ENCODE measurements at regions not wholly inside any gene's neighbourhood (a gene's known extent, or its start where the extent isn't known, plus 50 kb on each side); places are given as distances from the start of the nearest gene placed in this dataset.

DNA sequence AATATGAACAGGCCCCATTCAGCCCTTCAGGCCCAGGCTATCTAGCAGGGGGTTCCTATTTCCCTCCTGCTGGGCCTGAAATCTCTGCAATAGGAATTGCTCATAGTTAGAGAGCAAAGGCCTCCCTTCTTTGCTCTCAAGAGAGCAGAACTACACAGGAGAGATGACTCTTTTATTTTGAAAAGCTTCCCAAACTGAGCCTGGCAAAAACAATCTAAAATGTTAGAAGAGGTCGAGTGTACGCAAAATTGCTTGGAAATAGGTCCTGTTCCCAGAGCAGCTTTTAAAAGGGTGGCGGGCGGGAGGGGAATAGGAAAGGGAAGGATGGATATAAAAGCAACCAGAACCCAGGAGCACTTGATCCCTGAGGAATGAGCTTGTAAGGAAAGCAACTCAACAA, 68.4 kb upstream of the APCDD1 start:
- TF ChIP-seq ZFX (IDR thresholded peaks at IDR 0.05) (no peak), MAX (IDR thresholded peaks at IDR 0.05) (no peak), RAD21 (IDR thresholded peaks at IDR 0.05; ENCODE audit: low read depth) (no peak), TCF7L2 (IDR thresholded peaks at IDR 0.05; ENCODE audit: borderline replicate concordance, extremely low read depth, insufficient read depth, insufficient read length) (no peak), EZH2 (IDR thresholded peaks at IDR 0.05) (no peak), POLR2A (IDR thresholded peaks at IDR 0.05; ENCODE audit: borderline replicate concordance, extremely low read depth, insufficient read depth, insufficient read length) (no peak)
- TF ChIP-seq, protein P1, sequence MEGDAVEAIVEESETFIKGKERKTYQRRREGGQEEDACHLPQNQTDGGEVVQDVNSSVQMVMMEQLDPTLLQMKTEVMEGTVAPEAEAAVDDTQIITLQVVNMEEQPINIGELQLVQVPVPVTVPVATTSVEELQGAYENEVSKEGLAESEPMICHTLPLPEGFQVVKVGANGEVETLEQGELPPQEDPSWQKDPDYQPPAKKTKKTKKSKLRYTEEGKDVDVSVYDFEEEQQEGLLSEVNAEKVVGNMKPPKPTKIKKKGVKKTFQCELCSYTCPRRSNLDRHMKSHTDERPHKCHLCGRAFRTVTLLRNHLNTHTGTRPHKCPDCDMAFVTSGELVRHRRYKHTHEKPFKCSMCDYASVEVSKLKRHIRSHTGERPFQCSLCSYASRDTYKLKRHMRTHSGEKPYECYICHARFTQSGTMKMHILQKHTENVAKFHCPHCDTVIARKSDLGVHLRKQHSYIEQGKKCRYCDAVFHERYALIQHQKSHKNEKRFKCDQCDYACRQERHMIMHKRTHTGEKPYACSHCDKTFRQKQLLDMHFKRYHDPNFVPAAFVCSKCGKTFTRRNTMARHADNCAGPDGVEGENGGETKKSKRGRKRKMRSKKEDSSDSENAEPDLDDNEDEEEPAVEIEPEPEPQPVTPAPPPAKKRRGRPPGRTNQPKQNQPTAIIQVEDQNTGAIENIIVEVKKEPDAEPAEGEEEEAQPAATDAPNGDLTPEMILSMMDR (IDR thresholded peaks at IDR 0.05 in 2 of 3, conservative IDR thresholded peaks at IDR 0.05 in 1 of 3; ENCODE audit: borderline replicate concordance in 1 of 3, insufficient read depth in 1 of 3, low read depth in 2 of 3, low read length in 2 of 3) = no peak

Measured in HCT116 (cell line).